DND-41 (cell line): ENCODE measurements at regions not wholly inside any gene's neighbourhood (a gene's known extent, or its start where the extent isn't known, plus 50 kb on each side); places are given as distances from the start of the nearest gene placed in this dataset.

Experiments used
- EZH2 ChIP-seq: IDR thresholded peaks from 3 replicates; pipeline ENCODE4 v1.6.1; 2012; ENCODE audit warnings: borderline replicate concordance, low read depth, mild to moderate bottlenecking, moderate library complexity, low read length, inconsistent platforms; ENCODE audit not compliant: severe bottlenecking
- TF ChIP-seq, protein P1 (sequence below): IDR thresholded peaks from 2 replicates; pipeline ENCODE4 v1.5.1; 2012; ENCODE audit warnings: borderline replicate concordance, low read length, moderate library complexity, mild to moderate bottlenecking; ENCODE audit not compliant: poor library complexity, severe bottlenecking; ENCODE audit errors: extremely low read depth

GRCh38 chr2:57218206-57218605 lies 828.4 kb upstream of the VRK2 start:
- TF ChIP-seq, protein P1, sequence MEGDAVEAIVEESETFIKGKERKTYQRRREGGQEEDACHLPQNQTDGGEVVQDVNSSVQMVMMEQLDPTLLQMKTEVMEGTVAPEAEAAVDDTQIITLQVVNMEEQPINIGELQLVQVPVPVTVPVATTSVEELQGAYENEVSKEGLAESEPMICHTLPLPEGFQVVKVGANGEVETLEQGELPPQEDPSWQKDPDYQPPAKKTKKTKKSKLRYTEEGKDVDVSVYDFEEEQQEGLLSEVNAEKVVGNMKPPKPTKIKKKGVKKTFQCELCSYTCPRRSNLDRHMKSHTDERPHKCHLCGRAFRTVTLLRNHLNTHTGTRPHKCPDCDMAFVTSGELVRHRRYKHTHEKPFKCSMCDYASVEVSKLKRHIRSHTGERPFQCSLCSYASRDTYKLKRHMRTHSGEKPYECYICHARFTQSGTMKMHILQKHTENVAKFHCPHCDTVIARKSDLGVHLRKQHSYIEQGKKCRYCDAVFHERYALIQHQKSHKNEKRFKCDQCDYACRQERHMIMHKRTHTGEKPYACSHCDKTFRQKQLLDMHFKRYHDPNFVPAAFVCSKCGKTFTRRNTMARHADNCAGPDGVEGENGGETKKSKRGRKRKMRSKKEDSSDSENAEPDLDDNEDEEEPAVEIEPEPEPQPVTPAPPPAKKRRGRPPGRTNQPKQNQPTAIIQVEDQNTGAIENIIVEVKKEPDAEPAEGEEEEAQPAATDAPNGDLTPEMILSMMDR = no peak
- no peak for TF ChIP-seq EZH2
